NB4 (cell line): ENCODE measurements at regions not wholly inside any gene's neighbourhood (a gene's known extent, or its start where the extent isn't known, plus 50 kb on each side); places are given as distances from the start of the nearest gene placed in this dataset.

Source experiments
- DNase-seq: peaks from one replicate; pipeline ENCODE4 v3.0.0; 2010; ENCODE audit warnings: low read depth
- H3K4me3 ChIP-seq: one replicate; pipeline ENCODE4 v1.5.1; 2011; ENCODE audit warnings: mild to moderate bottlenecking, low read depth, low read length, moderate library complexity
- CTCF ChIP-seq: IDR thresholded peaks from one replicate; pipeline ENCODE4 v1.5.1; 2012; ENCODE audit warnings: low read depth, low read length
- MAX ChIP-seq: IDR thresholded peaks from 2 replicates; pipeline ENCODE4 v1.6.1; 2011; ENCODE audit warnings: low read depth, low read length
- MYC ChIP-seq: IDR thresholded peaks from 2 replicates; pipeline ENCODE4 v1.6.1; 2011; ENCODE audit warnings: low read depth, low read length
- POLR2A ChIP-seq: IDR thresholded peaks from 2 replicates; pipeline ENCODE4 v1.6.1; 2011; ENCODE audit warnings: mild to moderate bottlenecking; ENCODE audit not compliant: insufficient read length; ENCODE audit errors: extremely low read depth

GRCh38 chr13:55566334-55566733 is 1574.4 kb upstream of the PRR20A start:
- DNase-seq: no peak
- H3K4me3 ChIP-seq: no peak overlapping the region
- no peak for TF ChIP-seq POLR2A
- no peak for TF ChIP-seq CTCF
- TF ChIP-seq MAX: no peak
- TF ChIP-seq MYC: no peak

DNA sequence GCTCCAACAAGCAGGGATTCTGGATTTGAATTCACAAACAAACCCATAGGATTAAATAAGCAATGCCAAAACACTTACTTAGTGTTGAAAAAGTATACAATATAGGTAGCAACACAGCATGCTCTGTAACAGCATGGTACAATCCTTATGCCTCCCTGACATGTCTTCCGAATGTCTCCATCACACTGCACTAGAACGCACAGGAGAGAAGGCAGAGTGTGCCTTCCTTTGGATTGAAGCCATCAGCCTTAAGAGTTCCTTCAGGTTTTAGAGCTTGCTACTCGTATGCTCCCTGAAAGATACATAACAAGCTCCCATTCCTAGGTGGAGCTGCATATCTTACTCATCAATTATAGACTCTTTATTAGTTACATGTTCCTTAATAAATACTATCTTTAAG is 1573.9 kb upstream of the PRR20A start:
- H3K4me3 ChIP-seq: no peak overlapping the region
- TF ChIP-seq MAX: no peak
- no peak for TF ChIP-seq CTCF
- no peak for DNase-seq

DNA sequence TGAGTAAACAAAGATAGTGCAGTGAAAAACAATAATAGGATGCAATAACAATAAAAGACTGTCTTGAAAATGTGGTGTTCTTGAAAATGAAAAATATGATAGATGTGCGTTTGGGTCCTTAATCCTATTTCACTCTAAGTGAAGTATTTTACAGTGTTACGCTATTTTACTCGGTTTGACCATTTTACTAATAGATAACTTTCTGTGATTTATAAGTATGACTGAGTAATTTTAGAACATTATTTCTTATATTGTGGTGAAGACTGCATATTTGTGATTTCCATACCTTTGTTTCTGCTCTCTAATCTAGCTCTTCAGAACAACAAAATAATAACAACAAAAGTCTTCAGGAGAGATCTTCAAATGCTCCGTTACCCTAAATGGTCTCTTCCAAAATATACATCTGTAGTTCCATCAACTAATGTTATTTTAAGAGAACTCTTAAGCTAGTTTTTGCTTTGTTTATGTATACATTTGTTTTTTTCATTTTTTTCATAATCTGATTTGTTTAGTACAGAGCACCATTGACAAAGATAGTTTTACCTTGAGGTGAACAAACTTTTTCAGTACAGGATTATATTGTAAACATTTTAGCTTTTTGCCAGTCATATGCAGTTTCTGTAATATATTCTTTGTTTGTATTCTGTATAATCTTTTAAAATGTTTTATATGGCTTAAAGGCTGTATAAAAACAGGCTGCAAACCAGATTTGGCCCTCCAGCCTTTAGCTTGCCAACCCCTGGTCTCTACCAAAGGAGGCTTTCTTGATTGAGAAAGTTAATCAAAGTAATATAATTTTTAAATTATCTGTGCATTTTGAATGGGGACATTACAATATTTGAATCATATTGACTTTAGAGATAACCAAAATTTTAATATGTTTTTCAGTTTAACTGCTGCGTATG is 1572.7 kb upstream of the PRR20A start:
- no peak for DNase-seq
- no peak overlapping the region for H3K4me3 ChIP-seq
- no peak for TF ChIP-seq MAX
- TF ChIP-seq MYC: no peak
- no peak for TF ChIP-seq CTCF
- no peak for TF ChIP-seq POLR2A

DNA sequence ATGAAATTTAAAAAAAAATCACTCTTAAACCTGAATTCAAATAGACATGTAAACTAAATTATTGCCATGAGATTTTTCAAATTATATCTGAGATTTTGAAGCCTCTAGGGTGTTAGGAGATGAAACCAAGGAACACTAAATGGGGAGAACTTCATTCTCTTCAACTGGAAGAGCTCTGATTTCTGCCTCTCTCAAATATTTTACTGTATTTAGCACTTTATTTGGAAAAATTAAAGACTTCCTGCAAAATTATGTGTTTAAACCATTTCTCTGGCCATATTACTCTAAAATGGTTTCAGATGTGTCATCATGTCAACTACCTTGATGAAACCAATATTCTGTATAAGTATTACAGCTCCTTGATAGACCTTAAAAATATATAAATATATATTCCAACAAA is 1571.6 kb upstream of the PRR20A start:
- DNase-seq: no peak
- H3K4me3 ChIP-seq: no peak overlapping the region
- TF ChIP-seq MYC (no peak), CTCF (no peak), MAX (no peak), POLR2A (no peak)

DNA sequence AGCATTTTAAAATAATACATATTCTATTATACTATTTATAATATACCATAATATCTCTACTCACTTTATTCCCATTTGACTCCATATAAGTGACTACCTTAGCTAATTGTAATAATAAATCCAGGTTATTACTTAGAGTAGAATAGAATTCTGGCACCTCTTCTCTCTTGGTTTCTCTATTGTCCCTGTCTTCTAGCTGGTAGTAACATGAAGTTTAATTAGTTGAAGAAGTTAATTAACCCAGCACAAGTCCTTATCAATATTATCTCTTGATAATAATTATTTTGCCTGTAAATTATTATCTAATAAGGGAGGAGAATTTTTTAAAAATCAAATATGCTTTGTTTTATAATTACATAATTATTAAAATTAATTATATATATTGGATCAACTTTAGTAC is 1571.2 kb upstream of the PRR20A start:
- TF ChIP-seq MAX (no peak), POLR2A (no peak), CTCF (no peak), MYC (no peak)
- no peak overlapping the region for H3K4me3 ChIP-seq
- DNase-seq: no peak
